Stomach (tissue), 8 donors: ENCODE measurements at regions not wholly inside any gene's neighbourhood (a gene's known extent, or its start where the extent isn't known, plus 50 kb on each side); places are given as distances from the start of the nearest gene placed in this dataset.

Experiments used
- DNase-seq, 2 donors: peaks; one replicate each; pipeline versions ENCODE4 v3.0.0 to v3.0.0-alpha.2; 2013 to 2019
- H3K27ac ChIP-seq, 5 donors: fragments of 200-600 bp in 4 of 5; sonication (generic) in 4 of 5; one replicate each; pipeline ENCODE4 v1.5.1; 2013 to 2019; ENCODE audit warnings: mild to moderate bottlenecking in 1 of 5, moderate library complexity in 1 of 5
- H3K27me3 ChIP-seq, 3 donors: fragments of 200-600 bp; sonication (generic); one replicate each; pipeline ENCODE4 v1.5.1; 2017 to 2019; ENCODE audit warnings: mixed run types in 1 of 3
- H3K36me3 ChIP-seq, 4 donors: fragments of 200-600 bp; sonication (generic); 1 replicate in 3 of 4; 2 replicates in 1 of 4; pipeline ENCODE4 v1.5.1; 2016 to 2019
- H3K4me1 ChIP-seq, 4 donors: fragments of 200-600 bp; sonication (generic); one replicate each; pipeline ENCODE4 v1.5.1; 2016 to 2019
- H3K4me3 ChIP-seq, 4 donors: fragments of 200-600 bp; sonication (generic) in 3 of 4; one replicate each; pipeline ENCODE4 v1.5.1; 2016 to 2019; ENCODE audit warnings: mild to moderate bottlenecking in 1 of 4
- H3K9me3 ChIP-seq, 4 donors: fragments of 200-600 bp; sonication (generic); one replicate each; pipeline ENCODE4 v1.5.1; 2016 to 2019
- EP300 ChIP-seq: sonication (generic); formaldehyde crosslinking; IDR thresholded peaks from one replicate; pipeline ENCODE4 v1.6.1; 2017; ENCODE audit warnings: antibody characterized with exemption
- POLR2A ChIP-seq, 4 donors: fragments of 450-650 bp; IDR thresholded peaks; one replicate each; pipeline ENCODE4 v1.6.1; 2016; ENCODE audit warnings: antibody characterized with exemption in 4 of 4, control low read depth in 2 of 4, mild to moderate bottlenecking in 1 of 4, moderate library complexity in 1 of 4
- POLR2AphosphoS5 ChIP-seq, 3 donors: sonication (generic); formaldehyde crosslinking; IDR thresholded peaks; one replicate each; pipeline ENCODE4 v1.6.1; 2016; ENCODE audit warnings: antibody characterized with exemption in 3 of 3
- WGBS, 5 donors: extraction: QIAGEN DNeasy Blood & Tissue Kit in 3 of 5; methylation state at CpG; one replicate each; pipeline versions ENCODE4 v1.1.5 to v1.1.7; 2013 to 2018; 5-methylcytosine and 5-hydroxymethylcytosine counted together
- intact Hi-C: fragments of 100-400 bp; cut with DNase I; formaldehyde crosslinking; loops from one replicate; pipeline ENCODE4 v1.15.1; 2023; ENCODE audit warnings: low total_unique reads
- TF ChIP-seq, protein P1 (sequence below), 7 experiments: fragments of 450-650 bp in 4 of 7; fragments of 200-600 bp in 3 of 7; sonication (generic) in 3 of 7; IDR thresholded peaks; one replicate each; pipeline ENCODE4 v1.5.1; 2016 to 2019; ENCODE audit warnings: antibody characterized with exemption in 7 of 7, control low read depth in 2 of 7, mild to moderate bottlenecking in 1 of 7
- donor health status: healthy with polysubstance abuse.
- donor health status: Bipolar disorder and iron deficiency.
- donor health status: healthy.

DNA sequence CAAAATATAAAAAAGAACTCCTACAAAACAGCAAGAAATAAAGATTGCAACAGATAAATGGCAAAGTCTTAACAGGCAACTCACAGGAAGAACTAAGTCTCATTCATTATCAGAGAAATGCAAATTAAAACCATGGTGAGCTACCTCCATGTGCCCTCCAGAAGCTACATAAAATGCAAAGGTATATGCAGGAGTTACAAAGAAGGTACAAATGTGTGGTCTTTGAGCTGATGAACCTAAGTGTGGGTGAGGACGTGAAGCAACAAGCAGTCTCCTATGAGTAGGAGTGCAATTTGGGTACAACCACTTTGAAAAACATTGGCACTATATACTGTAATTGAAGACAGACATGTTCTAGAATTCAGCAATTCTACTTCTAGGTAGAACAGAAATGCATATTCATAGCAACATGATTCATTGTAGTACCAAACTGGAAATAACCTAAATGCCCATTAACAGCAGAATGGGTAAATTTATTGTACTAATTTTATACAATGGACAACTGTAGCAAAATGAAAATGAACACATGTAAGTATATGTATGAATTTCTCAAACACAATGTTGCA is 61.6 kb upstream of the KCNMA1 start:
- H3K9me3 ChIP-seq = no peaks in the 10 kb centered on the region
- intact Hi-C loops = no loop called here
- no peaks in the 10 kb centered on the region for H3K36me3 ChIP-seq
- no peak overlapping the region for H3K27ac ChIP-seq
- H3K27me3 ChIP-seq = no peaks in the 10 kb centered on the region
- 66 to 80% (median 73%) methylated on average over 1 of the region's 1 CpG for WGBS, 5 donors
- no peaks in the 10 kb centered on the region for H3K4me1 ChIP-seq
- DNase-seq = no peak
- H3K4me3 ChIP-seq = no peak overlapping the region
- TF ChIP-seq POLR2A (IDR thresholded peaks at IDR 0.05) = no peak
- no peak for TF ChIP-seq POLR2AphosphoS5 (IDR thresholded peaks at IDR 0.05)
- no peak for TF ChIP-seq EP300
- TF ChIP-seq, protein P1, sequence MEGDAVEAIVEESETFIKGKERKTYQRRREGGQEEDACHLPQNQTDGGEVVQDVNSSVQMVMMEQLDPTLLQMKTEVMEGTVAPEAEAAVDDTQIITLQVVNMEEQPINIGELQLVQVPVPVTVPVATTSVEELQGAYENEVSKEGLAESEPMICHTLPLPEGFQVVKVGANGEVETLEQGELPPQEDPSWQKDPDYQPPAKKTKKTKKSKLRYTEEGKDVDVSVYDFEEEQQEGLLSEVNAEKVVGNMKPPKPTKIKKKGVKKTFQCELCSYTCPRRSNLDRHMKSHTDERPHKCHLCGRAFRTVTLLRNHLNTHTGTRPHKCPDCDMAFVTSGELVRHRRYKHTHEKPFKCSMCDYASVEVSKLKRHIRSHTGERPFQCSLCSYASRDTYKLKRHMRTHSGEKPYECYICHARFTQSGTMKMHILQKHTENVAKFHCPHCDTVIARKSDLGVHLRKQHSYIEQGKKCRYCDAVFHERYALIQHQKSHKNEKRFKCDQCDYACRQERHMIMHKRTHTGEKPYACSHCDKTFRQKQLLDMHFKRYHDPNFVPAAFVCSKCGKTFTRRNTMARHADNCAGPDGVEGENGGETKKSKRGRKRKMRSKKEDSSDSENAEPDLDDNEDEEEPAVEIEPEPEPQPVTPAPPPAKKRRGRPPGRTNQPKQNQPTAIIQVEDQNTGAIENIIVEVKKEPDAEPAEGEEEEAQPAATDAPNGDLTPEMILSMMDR (IDR thresholded peaks at IDR 0.05) = no peak

DNA sequence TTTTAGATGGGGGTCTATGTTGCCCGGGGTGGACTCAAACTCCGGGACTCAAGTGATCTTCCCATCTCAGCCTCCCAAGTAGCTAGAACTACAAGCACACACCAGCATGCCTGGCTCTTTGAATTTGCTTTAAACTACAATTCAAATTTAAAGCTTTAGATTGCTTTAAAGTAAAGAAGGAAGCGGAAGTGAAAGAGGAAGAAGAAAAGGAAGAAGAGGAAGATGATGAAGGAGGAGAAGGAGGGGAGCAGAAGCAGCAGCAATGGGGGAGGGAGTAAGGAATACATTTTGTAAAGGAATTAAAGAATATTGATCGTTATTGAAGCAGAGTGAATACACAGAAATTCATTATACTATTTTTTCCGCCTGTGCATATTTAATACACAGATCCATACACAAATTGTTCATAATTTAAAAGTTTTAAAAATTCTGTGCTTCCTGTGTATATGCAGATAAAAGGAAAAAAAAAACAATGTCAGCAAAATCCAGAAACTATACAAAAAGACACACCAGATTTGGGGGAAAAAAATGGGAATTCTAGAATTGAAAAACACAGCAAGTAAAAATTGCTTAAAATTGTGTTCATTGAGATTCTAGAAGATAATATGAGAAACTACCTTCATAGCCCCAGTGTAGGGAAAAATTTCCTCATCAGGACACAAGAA is 60.8 kb upstream of the KCNMA1 start:
- TF ChIP-seq POLR2A (IDR thresholded peaks at IDR 0.05) (no peak), POLR2AphosphoS5 (IDR thresholded peaks at IDR 0.05) (no peak), EP300 (no peak)
- TF ChIP-seq, protein P1 (IDR thresholded peaks at IDR 0.05) = no peak
- 80 to 94% (median 89%) methylated on average over 5 of the region's 5 CpGs for WGBS, 5 donors
- H3K27me3 ChIP-seq = no peaks in the 10 kb centered on the region
- H3K4me3 ChIP-seq = no peak overlapping the region
- H3K27ac ChIP-seq = no peak overlapping the region
- DNase-seq = no peak
- no peaks in the 10 kb centered on the region for H3K4me1 ChIP-seq
- intact Hi-C loops = no loop called here
- no peaks in the 10 kb centered on the region for H3K9me3 ChIP-seq
- H3K36me3 ChIP-seq = no peaks in the 10 kb centered on the region

DNA sequence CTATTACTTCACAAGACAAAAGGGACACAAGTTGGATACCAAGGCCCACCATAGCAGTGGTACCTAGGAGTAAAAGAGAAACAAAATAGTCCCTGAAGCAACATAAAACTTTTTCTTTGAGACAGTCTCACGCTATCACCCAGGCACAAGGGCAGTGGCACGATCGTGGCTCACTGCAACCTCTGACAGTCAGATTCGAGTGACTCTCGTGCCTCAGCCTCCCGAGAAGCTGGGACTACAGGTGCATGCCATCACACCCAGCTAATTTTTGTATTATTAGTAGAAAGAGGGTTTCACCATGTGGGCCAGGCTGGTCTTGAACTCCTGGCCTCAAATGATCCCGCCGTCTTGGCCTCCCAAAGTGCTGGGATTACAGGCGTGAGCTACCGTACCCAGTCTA is 59.0 kb upstream of the KCNMA1 start:
- Histone ChIP-seq H3K4me3 (no peak overlapping the region), H3K4me1 (no peaks in the 10 kb centered on the region), H3K27me3 (no peaks in the 10 kb centered on the region), H3K27ac (no peak overlapping the region), H3K36me3 (no peaks in the 10 kb centered on the region), H3K9me3 (no peaks in the 10 kb centered on the region)
- no peak for DNase-seq
- intact Hi-C loops = no loop called here
- TF ChIP-seq EP300 (no peak), POLR2AphosphoS5 (IDR thresholded peaks at IDR 0.05) (no peak), POLR2A (IDR thresholded peaks at IDR 0.05) (no peak)
- TF ChIP-seq, protein P1 (IDR thresholded peaks at IDR 0.05) = no peak
- 92 to 95% (median 93%) methylated on average over 10 of the region's 10 CpGs for WGBS, 5 donors

DNA sequence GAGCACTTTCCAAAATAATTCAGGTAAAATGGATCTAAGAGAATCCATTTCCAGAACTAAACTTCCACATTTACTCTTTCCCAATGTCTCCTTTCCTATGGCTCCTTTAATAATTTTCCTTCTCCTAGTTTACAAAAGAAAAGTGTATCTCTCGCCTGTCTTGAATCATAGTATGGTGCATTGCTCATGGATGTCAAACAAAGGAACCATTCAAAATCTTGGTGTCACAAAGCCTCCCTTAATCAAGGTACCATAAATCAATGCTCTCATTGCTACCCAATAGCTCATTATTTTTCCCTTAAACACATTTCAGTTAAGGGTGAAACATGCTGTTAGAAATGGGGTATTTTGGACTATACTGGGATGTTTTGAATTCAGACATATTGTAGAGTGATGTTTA is 57.6 kb upstream of the KCNMA1 start:
- H3K27ac ChIP-seq = no peak overlapping the region
- H3K27me3 ChIP-seq = no peaks in the 10 kb centered on the region
- TF ChIP-seq POLR2AphosphoS5 (IDR thresholded peaks at IDR 0.05) = no peak
- H3K9me3 ChIP-seq = no peaks in the 10 kb centered on the region
- 50 to 74% (median 68%) methylated on average over 1 of the region's 1 CpG for WGBS, 5 donors
- intact Hi-C loops = no loop called here
- H3K4me1 ChIP-seq = no peaks in the 10 kb centered on the region
- DNase-seq = no peak
- no peaks in the 10 kb centered on the region for H3K36me3 ChIP-seq
- no peak overlapping the region for H3K4me3 ChIP-seq

DNA sequence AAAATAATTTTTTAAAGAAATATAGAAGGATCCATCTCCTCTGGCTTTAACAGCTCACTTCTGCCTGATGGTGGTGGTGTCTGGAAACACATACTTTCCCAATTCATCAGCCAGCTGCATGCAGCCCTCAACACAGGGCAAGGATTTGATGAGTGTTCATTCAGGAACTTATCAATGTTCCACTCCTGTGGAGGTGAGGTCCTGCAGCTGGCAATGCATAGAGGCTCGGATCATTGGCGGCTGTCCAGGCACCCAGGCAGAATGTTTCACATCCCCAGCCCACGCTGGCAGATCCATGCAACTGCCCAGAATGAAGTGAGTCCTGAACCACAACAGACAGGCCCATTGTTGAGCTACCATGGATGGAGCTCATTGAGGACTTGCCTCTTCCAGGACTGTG is 55.2 kb upstream of the KCNMA1 start:
- Histone ChIP-seq H3K36me3 (no peaks in the 10 kb centered on the region), H3K4me1 (no peaks in the 10 kb centered on the region), H3K9me3 (no peaks in the 10 kb centered on the region), H3K27me3 (no peaks in the 10 kb centered on the region), H3K27ac (no peak overlapping the region), H3K4me3 (no peak overlapping the region)
- DNase-seq = no peak
- TF ChIP-seq POLR2AphosphoS5 (IDR thresholded peaks at IDR 0.05) = no peak
- TF ChIP-seq, protein P1 (IDR thresholded peaks at IDR 0.05) = no peak
- TF ChIP-seq POLR2A (IDR thresholded peaks at IDR 0.05) = no peak
- no peak for TF ChIP-seq EP300
- 33 to 59% (median 43%) methylated on average over 2 to 3 of the region's 3 CpGs for WGBS, 5 donors
- intact Hi-C loops = no loop called here
